H1 (cell line): ENCODE measurements at regions not wholly inside any gene's neighbourhood (a gene's known extent, or its start where the extent isn't known, plus 50 kb on each side); places are given as distances from the start of the nearest gene placed in this dataset.
A peak's percentile ranks its signal among the peaks of the same experiment; 100 is the strongest.

Experiments used
- CTCF ChIA-PET: fragments of 300-600 bp; sonication (Branson Sonifier 250); formaldehyde crosslinking; loops from one replicate; lab custom pipeline; 2021; ENCODE audit not compliant: partially characterized antibody; lab: Charles Lee
- POLR2A ChIA-PET: fragments of 300-600 bp; sonication (Branson Sonifier 250); formaldehyde crosslinking; loops from one replicate; lab custom pipeline; 2021; ENCODE audit warnings: inconsistent platforms; ENCODE audit not compliant: partially characterized antibody; lab: Charles Lee
- DNase-seq, 2 experiments: peaks; one replicate each; pipeline versions ENCODE4 v3.0.0 to v3.0.0-alpha.2; 2010 to 2022; ENCODE audit warnings: low spot score in 2 of 2, low read depth in 1 of 2, mixed read lengths in 1 of 2
- FAIRE-seq: peaks from 2 replicates; lab custom pipeline; 2011; peaks lifted over from hg19 to GRCh38; lab: Jason Lieb, UNC
- H2AFZ ChIP-seq: 2 replicates; pipeline ENCODE4 v1.8.1; 2012; ENCODE audit warnings: low read length, inconsistent platforms
- H2AK5ac ChIP-seq: 2 replicates; pipeline ENCODE4 v1.6.1; 2013; ENCODE audit warnings: low read depth, low read length
- H2BK120ac ChIP-seq: replicated peaks from 2 replicates; pipeline ENCODE3; 2013; ENCODE audit warnings: low read depth, low read length, inconsistent platforms
- H2BK12ac ChIP-seq: 2 replicates; pipeline ENCODE4 v1.6.1; 2013; ENCODE audit warnings: low read depth, low read length
- H2BK15ac ChIP-seq: 2 replicates; pipeline ENCODE4 v1.6.1; 2013; ENCODE audit warnings: low read length
- H2BK20ac ChIP-seq: 2 replicates; pipeline ENCODE4 v1.6.1; 2013; ENCODE audit warnings: low read length
- H2BK5ac ChIP-seq: 2 replicates; pipeline ENCODE4 v1.6.1; 2013; ENCODE audit warnings: low read depth, low read length
- H3K14ac ChIP-seq: 2 replicates; pipeline ENCODE4 v1.6.1; 2013; ENCODE audit warnings: inconsistent platforms; ENCODE audit not compliant: insufficient read length
- H3K18ac ChIP-seq: 2 replicates; pipeline ENCODE4 v1.6.1; 2013; ENCODE audit warnings: low read length; ENCODE audit errors: extremely low read depth
- H3K23ac ChIP-seq: 2 replicates; pipeline ENCODE4 v1.6.1; 2013; ENCODE audit warnings: inconsistent platforms; ENCODE audit not compliant: insufficient read length
- H3K23me2 ChIP-seq: 2 replicates; pipeline ENCODE4 v1.6.1; 2013; ENCODE audit warnings: low read depth, low read length
- H3K27ac ChIP-seq: 2 replicates; pipeline ENCODE4 v1.6.1; 2011; ENCODE audit warnings: low read depth, low read length, inconsistent platforms
- H3K27me3 ChIP-seq, 4 experiments: replicated peaks in 1 of 4; 1 replicate in 1 of 4; 2 replicates in 3 of 4; pipeline versions ENCODE4 v1.6.1 to v1.8.1; 2011 to 2013; ENCODE audit warnings: low read length in 3 of 4, mild to moderate bottlenecking in 3 of 4, inconsistent platforms in 2 of 4, mixed read lengths in 2 of 4, moderate library complexity in 1 of 4; ENCODE audit not compliant: control insufficient read depth in 3 of 4, insufficient read depth in 3 of 4; ENCODE audit errors: extremely low read depth in 1 of 4
- H3K36me3 ChIP-seq, 4 experiments: 2 replicates each; pipeline versions ENCODE4 v1.6.1 to v1.8.1; 2011 to 2013; ENCODE audit warnings: mild to moderate bottlenecking in 4 of 4, low read length in 3 of 4, moderate library complexity in 2 of 4, control low read depth in 1 of 4, inconsistent platforms in 1 of 4; ENCODE audit not compliant: insufficient read depth in 4 of 4, control insufficient read depth in 2 of 4
- H3K4ac ChIP-seq: replicated peaks from 2 replicates; pipeline ENCODE3; 2013; ENCODE audit warnings: low read length, low read depth, mixed read lengths, inconsistent platforms; ENCODE audit not compliant: insufficient read length
- H3K4me1 ChIP-seq, 4 experiments: replicated peaks in 1 of 4; 1 replicate in 1 of 4; 2 replicates in 3 of 4; pipeline versions ENCODE4 v1.6.1 to v1.8.1; 2011 to 2013; ENCODE audit warnings: low read length in 3 of 4, inconsistent platforms in 2 of 4, mixed read lengths in 1 of 4; ENCODE audit not compliant: insufficient read depth in 4 of 4, control insufficient read depth in 3 of 4
- H3K4me2 ChIP-seq, 2 experiments: 2 replicates each; pipeline versions ENCODE4 v1.6.1 to v1.8.1; 2011 to 2013; ENCODE audit warnings: low read depth in 2 of 2, low read length in 2 of 2, control low read depth in 1 of 2, inconsistent platforms in 1 of 2, mild to moderate bottlenecking in 1 of 2; ENCODE audit not compliant: insufficient read depth in 1 of 2
- H3K4me3 ChIP-seq, 4 experiments: fragments of 200-600, 300-600 bp in 1 of 4; sonication (generic), shearing (Covaris generic), sonication (Bioruptor Twin) in 1 of 4; 2 replicates each; pipeline versions ENCODE4 v1.5.1 to v1.8.1; 2011 to 2016; ENCODE audit warnings: low read length in 4 of 4, low read depth in 3 of 4, control low read depth in 2 of 4, inconsistent platforms in 2 of 4, mild to moderate bottlenecking in 2 of 4, mixed read lengths in 1 of 4, moderate library complexity in 1 of 4; ENCODE audit not compliant: insufficient read depth in 2 of 4; ENCODE audit errors: extremely low read depth in 1 of 4
- H3K56ac ChIP-seq: replicated peaks from 2 replicates; pipeline ENCODE3; 2013; ENCODE audit warnings: low read depth, mild to moderate bottlenecking, mixed read lengths, low read length, inconsistent platforms; ENCODE audit not compliant: insufficient read length
- H3K79me1 ChIP-seq: 2 replicates; pipeline ENCODE4 v1.6.1; 2013; ENCODE audit warnings: low read depth, low read length, control low read depth
- H3K79me2 ChIP-seq, 2 experiments: 2 replicates each; pipeline versions ENCODE4 v1.6.1 to v1.8.1; 2012 to 2013; ENCODE audit warnings: low read length in 2 of 2, mild to moderate bottlenecking in 2 of 2, inconsistent platforms in 1 of 2; ENCODE audit not compliant: insufficient read depth in 2 of 2, control insufficient read depth in 1 of 2
- H3K9ac ChIP-seq, 4 experiments: replicated peaks in 1 of 4; 1 replicate in 1 of 4; 2 replicates in 3 of 4; pipeline versions ENCODE4 v1.6.1 to v1.8.1; 2011 to 2013; ENCODE audit warnings: low read depth in 3 of 4, low read length in 3 of 4, control low read depth in 2 of 4, mild to moderate bottlenecking in 2 of 4, moderate library complexity in 2 of 4, inconsistent platforms in 1 of 4; ENCODE audit errors: extremely low read depth in 1 of 4
- H3K9me3 ChIP-seq, 2 experiments: 2 replicates each; pipeline versions ENCODE4 v1.6.1 to v1.8.1; 2012 to 2013; ENCODE audit warnings: mild to moderate bottlenecking in 2 of 2, moderate library complexity in 2 of 2, control low read depth in 1 of 2, inconsistent platforms in 1 of 2, low read depth in 1 of 2, low read length in 1 of 2, mixed read lengths in 1 of 2; ENCODE audit not compliant: insufficient read depth in 2 of 2
- H4K20me1 ChIP-seq, 2 experiments: replicated peaks in 1 of 2; 2 replicates each; pipeline versions ENCODE3 to v1.8.1; 2011 to 2013; ENCODE audit warnings: inconsistent platforms in 2 of 2, low read length in 2 of 2, mild to moderate bottlenecking in 1 of 2; ENCODE audit not compliant: insufficient read depth in 2 of 2, control insufficient read depth in 1 of 2
- H4K5ac ChIP-seq: 2 replicates; pipeline ENCODE4 v1.6.1; 2013; ENCODE audit warnings: low read length, low read depth, mixed read lengths, inconsistent platforms; ENCODE audit not compliant: insufficient read length
- H4K8ac ChIP-seq: 2 replicates; pipeline ENCODE4 v1.8.0; 2013; ENCODE audit warnings: mild to moderate bottlenecking, moderate library complexity, low read length, inconsistent platforms; ENCODE audit not compliant: insufficient read depth; ENCODE audit errors: extremely low read depth
- H4K91ac ChIP-seq: replicated peaks from 2 replicates; pipeline ENCODE3; 2013; ENCODE audit warnings: low read length, mixed read lengths, inconsistent platforms; ENCODE audit not compliant: insufficient read length
- BACH1 ChIP-seq: IDR thresholded peaks from 2 replicates; pipeline ENCODE4 v1.6.1; 2012; ENCODE audit warnings: low read length, improper control_type of control experiment
- CBX5 ChIP-seq: fragments of 300-800, 300-1000 bp; sonication (generic); IDR thresholded peaks from 2 replicates; pipeline ENCODE4 v1.7.1; 2016; ENCODE audit warnings: antibody characterized with exemption, low read length, low read depth
- RAD21 ChIP-seq, 2 experiments: IDR thresholded peaks in 1 of 2; conservative IDR thresholded peaks in 1 of 2; 2 replicates each; pipeline ENCODE4 v1.6.1; 2011; ENCODE audit warnings: low read depth in 2 of 2, low read length in 2 of 2, improper control_type of control experiment in 1 of 2, inconsistent platforms in 1 of 2, mild to moderate bottlenecking in 1 of 2, moderate library complexity in 1 of 2
- SAP30 ChIP-seq: fragments of 300-600 bp; sonication (generic); IDR thresholded peaks from 2 replicates; pipeline ENCODE4 v1.7.1; 2012; ENCODE audit warnings: low read length, moderate library complexity, mild to moderate bottlenecking, inconsistent platforms; ENCODE audit not compliant: insufficient read depth, insufficient replicate concordance
- WGBS, 2 experiments: shearing (Covaris generic) in 1 of 2; methylation state at CpG; one replicate each; pipeline versions ENCODE4 v1.1.6 to v1.1.7; 2013 to 2015; ENCODE audit warnings: low lambda C conversion rate in 2 of 2, mixed read lengths in 2 of 2, inconsistent platforms in 1 of 2, low coverage in 1 of 2, missing lambda C conversion rate in 1 of 2; ENCODE audit not compliant: insufficient replicate concordance in 2 of 2, insufficient coverage in 1 of 2, insufficient read length in 1 of 2; ENCODE audit errors: extremely low coverage in 1 of 2, missing lambda C conversion rate in 1 of 2; 5-methylcytosine and 5-hydroxymethylcytosine counted together
- TF ChIP-seq, protein P1 (sequence below): IDR thresholded peaks from 2 replicates; pipeline ENCODE4 v1.6.1; 2012; ENCODE audit warnings: inconsistent platforms

DNA sequence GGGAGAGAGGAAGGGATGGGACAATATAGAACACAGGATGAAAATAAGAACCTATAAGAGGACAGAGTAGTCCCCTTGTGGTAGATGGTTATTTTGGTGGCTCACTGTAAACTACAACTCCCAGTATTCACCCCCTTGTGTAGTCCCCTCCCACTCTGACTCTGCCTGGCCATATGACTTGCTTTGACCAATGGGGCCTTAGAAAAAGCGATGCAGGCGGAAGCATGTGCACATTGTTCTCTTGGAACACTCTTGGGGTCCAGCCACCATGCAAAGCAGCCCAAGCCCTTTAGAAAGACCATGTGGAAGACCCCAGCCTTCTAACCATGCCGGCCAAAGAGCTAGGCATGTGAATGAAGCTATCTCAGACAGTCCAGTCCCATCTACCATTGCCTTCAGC, 415.0 kb downstream of the BCOR start:
- Histone ChIP-seq H4K20me1 (no peaks in the 10 kb centered on the region), H3K27ac (no peak overlapping the region), H3K4me3 (no peak overlapping the region), H2BK15ac (no peak overlapping the region), H3K4me2 (no peak overlapping the region), H3K56ac (no peak overlapping the region), H3K18ac (peak overlapping the region; percentile 71; the same call in 1 of the 2 replicates), H4K91ac (no peak overlapping the region), H3K79me2 (no peaks in the 10 kb centered on the region), H2AFZ (no peak overlapping the region), H3K23ac (no peak overlapping the region), H2AK5ac (no peak overlapping the region), H3K14ac (no peak overlapping the region), H3K36me3 (no peaks in the 10 kb centered on the region), H4K8ac (no peak overlapping the region), H3K4ac (no peak overlapping the region), H2BK12ac (no peak overlapping the region), H3K9ac (no peak overlapping the region), H2BK20ac (no peak overlapping the region), H3K23me2 (no peaks in the 10 kb centered on the region), H3K9me3 (peaks cover 0 to 2% of the 10 kb centered on the region in 2 experiments; a peak in 1 of 4 replicates), H3K27me3 (peaks cover 0 to 3% (median 0%) of the 10 kb centered on the region in 4 experiments; a peak in 2 of 7 replicates), H3K4me1 (peaks cover 0 to 8% (median 2%) of the 10 kb centered on the region in 4 experiments; a peak in 3 of 7 replicates), H4K5ac (no peak overlapping the region), H3K79me1 (no peaks in the 10 kb centered on the region), H2BK120ac (no peak overlapping the region), H2BK5ac (no peak overlapping the region)
- DNase-seq (no peak), FAIRE-seq (peak; percentile 70)
- WGBS, 2 experiments: 100% methylated on average over 3 of the region's 3 CpGs; no CpG with 5 or more reads in 1 of the 2 experiments
- ChIA-PET CTCF (no interaction called here), POLR2A (no interaction called here)
- TF ChIP-seq, protein P1, sequence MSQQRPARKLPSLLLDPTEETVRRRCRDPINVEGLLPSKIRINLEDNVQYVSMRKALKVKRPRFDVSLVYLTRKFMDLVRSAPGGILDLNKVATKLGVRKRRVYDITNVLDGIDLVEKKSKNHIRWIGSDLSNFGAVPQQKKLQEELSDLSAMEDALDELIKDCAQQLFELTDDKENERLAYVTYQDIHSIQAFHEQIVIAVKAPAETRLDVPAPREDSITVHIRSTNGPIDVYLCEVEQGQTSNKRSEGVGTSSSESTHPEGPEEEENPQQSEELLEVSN: peak; percentile 49; the same call in 1 of the 2 replicates
- TF ChIP-seq RAD21 (IDR thresholded peaks at IDR 0.05 in 1 of 2, conservative IDR thresholded peaks at IDR 0.05 in 1 of 2; ENCODE audit: low read depth in 2 of 2, low read length in 2 of 2): no peak
- no peak for TF ChIP-seq CBX5
- TF ChIP-seq BACH1: no peak
- no peak for TF ChIP-seq SAP30
